GM19025 (cell line): ENCODE measurements at regions not wholly inside any gene's neighbourhood (a gene's known extent, or its start where the extent isn't known, plus 50 kb on each side); places are given as distances from the start of the nearest gene placed in this dataset.

ENCODE experiments used
- ATAC-seq: cut with Tn5 transposase; IDR thresholded peaks from one replicate; pipeline ENCODE4 v1.9.1; 2021; ENCODE audit warnings: mild to moderate bottlenecking, low read depth, moderate library complexity; ENCODE audit not compliant: unreplicated experiment

- ATAC-seq = no peak
Observed at GRCh38 chr2:225971433-225971832, 571.9 kb downstream of the NYAP2 start.

DNA sequence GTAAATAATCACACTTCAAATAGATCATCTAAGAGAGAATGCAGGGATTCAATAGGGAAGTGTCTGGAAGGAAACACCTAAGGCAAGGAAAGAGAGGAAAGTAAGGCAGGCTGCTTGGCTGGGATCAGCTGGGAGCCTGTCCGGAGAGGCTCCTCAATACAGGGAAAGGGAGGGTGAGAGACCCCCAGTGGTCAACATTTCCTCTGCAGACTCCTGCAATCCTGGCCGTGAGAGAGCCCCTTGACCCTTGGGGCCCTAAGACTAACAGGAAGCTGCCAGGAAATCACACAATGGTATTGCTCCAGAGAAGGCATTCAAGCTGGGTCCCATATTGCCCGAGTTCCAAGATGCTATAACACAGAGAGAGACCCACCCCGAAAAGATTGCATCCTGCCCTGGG is 549.4 kb downstream of the NYAP2 start:
- no peak for ATAC-seq

GRCh38 chr2:225938991-225939390 is 539.5 kb downstream of the NYAP2 start:
- ATAC-seq = no peak

GRCh38 chr2:225937625-225938187 is 538.2 kb downstream of the NYAP2 start:
- no peak for ATAC-seq

- no peak for ATAC-seq
Observed at GRCh38 chr2:225932811-225933413, 533.4 kb downstream of the NYAP2 start.

DNA sequence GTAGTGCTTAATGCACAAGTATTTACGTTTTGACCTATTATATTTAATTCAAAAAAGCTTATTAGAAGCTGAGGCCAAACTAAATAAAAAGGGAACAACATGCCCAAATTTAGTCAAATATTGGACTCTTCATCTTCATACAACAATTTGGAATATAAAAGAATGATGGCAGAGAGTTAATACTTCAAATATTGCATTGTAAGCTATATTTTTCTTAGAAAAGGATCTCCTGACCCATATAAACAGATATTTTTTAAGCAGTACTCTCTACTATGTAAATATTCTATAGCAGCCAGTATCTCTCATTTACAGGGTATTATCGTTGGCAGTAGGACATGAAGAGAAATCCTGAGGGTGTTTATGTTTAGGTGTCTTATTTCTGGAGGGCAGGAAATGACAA is 531.2 kb downstream of the NYAP2 start:
- ATAC-seq = no peak

GRCh38 chr2:225920621-225921220 is 521.2 kb downstream of the NYAP2 start:
- no peak for ATAC-seq

DNA sequence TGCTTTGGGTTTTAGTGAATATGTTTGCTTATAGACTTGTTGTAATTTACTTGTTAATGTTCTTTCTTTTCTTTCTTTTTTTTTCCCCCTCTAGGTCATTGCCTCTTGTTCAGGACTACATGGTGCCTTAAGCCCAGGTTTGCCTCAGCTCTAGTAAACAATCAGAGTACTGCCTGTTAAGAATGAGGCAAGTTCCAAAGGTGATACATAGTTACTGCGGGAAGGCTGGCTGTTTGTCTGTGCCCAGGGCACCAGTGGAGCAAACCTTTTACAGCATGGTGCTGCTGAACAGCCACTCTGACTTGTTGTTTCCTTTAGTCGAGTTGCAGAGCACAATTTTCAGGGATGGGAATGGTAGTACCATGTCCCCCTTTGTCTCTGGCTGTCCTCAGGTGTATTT is 517.2 kb downstream of the NYAP2 start:
- ATAC-seq = no peak

DNA sequence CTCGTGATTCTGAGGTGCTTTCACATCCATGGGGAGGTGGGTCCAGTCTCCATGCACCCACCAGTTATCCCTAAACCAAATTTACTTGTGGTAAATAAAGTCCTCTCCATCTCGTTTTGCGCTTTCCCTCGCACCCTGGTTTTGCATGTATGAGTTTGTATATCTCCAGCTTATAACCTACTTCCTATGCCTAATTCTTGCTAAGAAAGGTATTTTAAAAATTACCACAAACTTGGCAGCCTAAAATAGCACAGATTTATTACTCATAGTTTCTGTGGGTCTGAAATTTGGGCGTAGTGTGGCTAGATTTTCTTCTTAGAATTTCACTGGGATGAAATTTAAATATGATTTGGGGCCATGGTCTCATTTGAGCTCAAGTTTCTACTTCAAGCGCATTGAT is 511.5 kb downstream of the NYAP2 start:
- no peak for ATAC-seq

DNA sequence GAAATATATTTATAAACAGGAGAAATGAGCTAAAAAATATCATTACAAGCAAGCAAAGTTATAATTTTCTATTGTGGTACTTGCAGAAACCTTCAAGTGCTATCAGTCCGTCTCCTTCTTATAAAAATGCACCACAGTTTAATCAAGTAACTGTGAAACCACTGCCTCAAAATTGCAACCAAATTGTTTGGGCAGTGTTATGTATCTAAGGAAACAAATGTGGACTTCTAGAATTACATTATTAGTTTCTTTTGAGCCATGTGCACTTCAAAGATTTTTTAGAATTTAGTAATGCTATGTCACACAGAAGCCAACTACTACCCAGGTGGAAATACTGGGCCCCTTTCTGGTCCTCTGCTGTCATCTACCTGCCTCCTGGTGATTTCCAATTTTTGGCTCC is 495.6 kb downstream of the NYAP2 start:
- no peak for ATAC-seq

GRCh38 chr2:225894236-225894980 is 494.9 kb downstream of the NYAP2 start:
- ATAC-seq = no peak

DNA sequence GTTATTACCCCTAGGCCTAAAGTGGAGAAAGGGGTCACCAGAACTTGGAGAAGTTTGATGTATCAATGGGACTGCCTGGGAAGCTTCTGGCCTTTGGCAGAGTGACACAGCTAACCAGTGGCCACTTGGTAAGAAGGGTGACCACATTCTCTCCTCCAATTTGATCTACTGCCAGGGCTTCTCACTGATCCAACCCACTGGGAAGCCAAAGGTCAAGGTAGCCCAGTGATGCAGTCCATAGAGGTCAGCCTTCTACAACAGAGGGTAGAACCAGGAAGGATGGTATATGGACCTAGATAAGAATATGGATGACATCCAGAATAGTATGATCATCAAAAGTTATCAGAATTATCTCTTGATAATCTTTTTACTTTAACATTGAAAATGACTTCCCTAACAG is 493.6 kb downstream of the NYAP2 start:
- no peak for ATAC-seq

GRCh38 chr2:225891771-225892170 is 492.3 kb downstream of the NYAP2 start:
- ATAC-seq = no peak

DNA sequence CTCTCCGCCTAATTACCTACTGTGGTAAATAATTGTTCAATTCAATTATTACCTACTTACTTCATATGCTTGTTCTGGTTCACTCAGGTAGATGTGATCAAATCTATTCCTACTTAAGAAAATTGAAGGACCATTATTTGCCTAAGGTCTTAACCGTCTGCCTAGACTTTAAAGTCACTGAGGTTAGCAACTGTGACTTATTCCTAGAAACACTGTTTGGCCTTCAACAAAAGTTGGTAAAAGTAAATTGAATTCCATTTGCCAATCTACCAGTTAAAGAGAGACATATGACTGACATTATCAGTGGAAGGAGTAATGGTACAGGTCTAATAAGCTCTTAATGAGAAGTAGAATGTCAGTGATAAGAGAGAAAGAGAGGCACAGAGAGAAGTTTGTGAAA is 491.5 kb downstream of the NYAP2 start:
- ATAC-seq = no peak

DNA sequence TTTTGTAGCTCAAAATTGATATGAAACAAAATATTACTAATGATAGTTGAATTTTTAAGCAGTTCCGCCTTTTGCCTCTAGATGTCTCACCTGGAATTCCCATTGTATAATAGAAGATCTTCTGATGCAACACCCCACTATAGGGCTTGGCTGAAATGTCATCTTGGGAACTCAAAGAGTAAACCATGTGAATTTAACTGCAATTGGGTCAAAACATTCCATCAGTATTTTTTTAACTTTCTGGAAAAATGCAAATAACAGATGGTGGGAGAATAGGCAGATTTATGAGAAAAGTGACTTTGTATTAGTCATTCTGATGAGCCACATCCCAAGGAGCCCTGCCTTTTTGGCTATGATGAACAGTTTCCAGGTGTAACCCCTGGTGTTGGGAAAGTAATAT is 489.9 kb downstream of the NYAP2 start:
- ATAC-seq = no peak

- ATAC-seq = no peak
Observed at GRCh38 chr2:225867071-225867470, 467.6 kb downstream of the NYAP2 start.

DNA sequence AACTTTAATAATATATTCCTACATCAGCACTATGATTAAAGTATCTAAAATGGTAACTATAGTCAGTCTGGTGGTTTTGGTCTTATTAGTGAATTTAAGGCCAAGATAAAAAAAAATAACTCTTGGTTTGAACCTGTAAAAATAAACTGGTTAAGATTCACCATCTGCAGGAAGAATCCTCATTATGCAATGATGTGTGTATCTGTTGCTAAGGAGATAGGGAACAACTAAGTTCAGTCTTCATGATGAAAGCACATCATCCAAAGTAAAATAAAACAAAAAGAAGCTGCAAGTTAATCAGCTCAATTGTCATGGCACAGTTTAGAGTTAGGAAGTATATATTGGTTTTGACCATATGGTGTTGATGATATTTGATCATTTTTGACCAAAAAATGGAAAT is 466.0 kb downstream of the NYAP2 start:
- ATAC-seq = no peak

DNA sequence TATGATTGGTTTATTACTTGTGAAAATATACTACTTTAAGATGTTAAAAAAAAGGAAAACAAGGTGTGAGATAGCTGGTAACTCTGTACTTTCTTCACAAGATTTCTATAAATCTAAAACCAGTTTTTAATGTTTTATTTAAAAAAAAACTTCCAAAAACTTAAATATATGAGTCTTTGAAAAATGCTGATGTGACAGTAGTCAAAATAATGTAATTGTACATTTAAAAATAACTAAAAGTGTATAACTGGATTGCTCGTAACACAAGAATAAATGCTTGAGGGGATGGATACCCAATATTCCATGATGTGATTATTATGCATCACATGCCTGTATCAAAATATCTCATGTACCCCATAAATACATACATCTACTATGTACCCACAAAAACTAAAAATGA is 464.9 kb downstream of the NYAP2 start:
- no peak for ATAC-seq

DNA sequence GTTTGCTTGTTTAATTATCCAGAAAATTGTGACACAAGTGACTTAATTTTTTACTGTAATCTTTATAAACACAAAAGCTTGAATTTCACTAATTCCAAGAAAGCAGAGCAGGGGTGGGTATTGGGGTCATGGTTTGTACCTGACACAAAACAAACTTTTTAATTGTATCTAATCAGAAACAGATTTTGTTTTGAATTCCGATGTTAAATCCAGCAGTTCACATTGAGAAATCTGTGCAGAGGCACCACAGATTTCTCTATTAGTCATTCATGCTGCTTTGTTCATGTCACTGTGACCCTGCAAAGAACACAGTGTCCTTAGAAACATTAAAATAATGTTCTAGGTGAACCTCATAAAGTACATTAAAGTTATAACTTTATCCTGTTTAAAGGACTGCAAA is 443.4 kb downstream of the NYAP2 start:
- no peak for ATAC-seq

DNA sequence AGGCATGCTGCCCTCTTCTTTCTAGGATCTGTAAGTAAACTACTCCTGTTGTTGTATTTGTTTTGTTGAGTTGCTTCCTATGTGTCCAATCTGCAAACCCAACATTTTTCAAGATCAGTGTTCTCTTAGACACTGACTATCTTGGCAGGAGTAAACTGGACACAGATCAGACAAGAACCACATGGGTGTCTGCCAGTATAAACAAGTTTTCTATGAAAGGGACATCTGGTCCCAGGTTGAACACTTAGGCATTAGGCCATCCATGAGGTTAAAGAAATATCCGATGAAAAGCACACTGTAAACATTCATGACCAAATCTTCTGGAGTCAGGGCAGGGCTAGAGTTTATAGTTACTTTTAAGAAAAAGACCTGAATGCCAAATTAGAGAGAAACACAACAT is 441.8 kb downstream of the NYAP2 start:
- no peak for ATAC-seq

DNA sequence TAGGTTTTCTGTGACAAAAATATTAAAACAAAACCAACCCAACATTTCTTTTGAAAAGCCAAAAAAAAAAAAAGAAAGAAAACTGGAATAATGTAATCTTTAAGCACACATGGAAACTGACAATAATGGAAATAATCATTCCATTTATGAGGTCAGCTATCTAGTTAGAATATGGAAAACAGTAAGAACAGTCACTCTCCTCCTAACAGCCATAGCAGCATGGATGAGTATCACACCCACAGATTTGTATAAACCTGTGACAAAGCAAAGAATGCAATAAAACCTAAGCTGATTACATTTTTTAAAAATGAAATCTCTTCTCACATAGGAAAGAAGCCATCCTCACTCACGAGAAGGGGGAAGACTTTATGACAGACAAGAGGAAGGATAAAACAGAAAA is 437.8 kb downstream of the NYAP2 start:
- ATAC-seq = no peak
